Loucy (cell line): ENCODE measurements at regions not wholly inside any gene's neighbourhood (a gene's known extent, or its start where the extent isn't known, plus 50 kb on each side); places are given as distances from the start of the nearest gene placed in this dataset.

Source experiments
- CTCF ChIP-seq: fragments of 200-600 bp; sonication (generic); conservative IDR thresholded peaks from 2 replicates; pipeline ENCODE4 v1.5.1; 2014; ENCODE audit warnings: mild to moderate bottlenecking, antibody characterized with exemption, low read length
- EZH2phosphoT487 ChIP-seq: fragments of 200-600 bp; IDR thresholded peaks from 2 replicates; pipeline ENCODE4 v1.6.1; 2018; ENCODE audit warnings: antibody characterized with exemption, mild to moderate bottlenecking, moderate library complexity, borderline replicate concordance

- TF ChIP-seq CTCF (no peak), EZH2phosphoT487 (no peak)
Observed at GRCh38 chr17:15177343-15177742, 87.8 kb downstream of the PMP22 start.
